Peyer's patch (tissue), 4 donors: ENCODE measurements at regions not wholly inside any gene's neighbourhood (a gene's known extent, or its start where the extent isn't known, plus 50 kb on each side); places are given as distances from the start of the nearest gene placed in this dataset.

ENCODE experiments used
- DNase-seq, 3 donors: peaks; one replicate each; pipeline ENCODE4 v3.0.0-alpha.2; 2017 to 2019
- H3K27ac ChIP-seq, 4 donors: fragments of 200-600 bp; sonication (generic); one replicate each; pipeline ENCODE4 v1.5.1; 2016 to 2019
- H3K27me3 ChIP-seq, 2 donors: fragments of 200-600 bp; sonication (generic); one replicate each; pipeline ENCODE4 v1.5.1; 2019
- H3K36me3 ChIP-seq, 3 donors: fragments of 200-600 bp; sonication (generic); one replicate each; pipeline ENCODE4 v1.5.1; 2016 to 2019
- H3K4me1 ChIP-seq, 4 donors: fragments of 200-600 bp; sonication (generic); one replicate each; pipeline ENCODE4 v1.5.1; 2016 to 2019
- H3K4me3 ChIP-seq, 4 donors: fragments of 200-600 bp; sonication (generic); 1 replicate in 3 of 4; 2 replicates in 1 of 4; pipeline ENCODE4 v1.5.1; 2016 to 2019; ENCODE audit warnings: mild to moderate bottlenecking in 1 of 4
- H3K9me3 ChIP-seq, 4 donors: fragments of 200-600 bp; sonication (generic); one replicate each; pipeline ENCODE4 v1.5.1; 2016 to 2019; ENCODE audit warnings: mild to moderate bottlenecking in 1 of 4
- CTCF ChIP-seq, 6 experiments: fragments of 450-650 bp in 4 of 6; fragments of 200-600 bp in 2 of 6; sonication (generic) in 1 of 6; IDR thresholded peaks; one replicate each; pipeline ENCODE4 v1.5.1; 2017 to 2019; ENCODE audit warnings: antibody characterized with exemption in 6 of 6, mild to moderate bottlenecking in 3 of 6, moderate library complexity in 1 of 6
- POLR2A ChIP-seq, 2 donors: fragments of 450-650 bp; IDR thresholded peaks; one replicate each; pipeline ENCODE4 v1.5.1; 2017; ENCODE audit warnings: antibody characterized with exemption in 2 of 2, mild to moderate bottlenecking in 2 of 2, moderate library complexity in 2 of 2

GRCh38 chr7:94127026-94127425, 122.9 kb upstream of the BET1 start:
- Histone ChIP-seq H3K27ac (no peak overlapping the region), H3K4me3 (no peak overlapping the region), H3K27me3 (no peaks in the 10 kb centered on the region), H3K4me1 (no peaks in the 10 kb centered on the region), H3K9me3 (no peaks in the 10 kb centered on the region), H3K36me3 (no peaks in the 10 kb centered on the region)
- no peak for DNase-seq
- TF ChIP-seq POLR2A (IDR thresholded peaks at IDR 0.05) (no peak), CTCF (IDR thresholded peaks at IDR 0.05) (no peak)

GRCh38 chr7:94128072-94128471, 123.9 kb upstream of the BET1 start:
- no peak overlapping the region for H3K27ac ChIP-seq
- TF ChIP-seq POLR2A (IDR thresholded peaks at IDR 0.05), result no peak
- TF ChIP-seq CTCF (IDR thresholded peaks at IDR 0.05), result no peak
- no peak for DNase-seq

GRCh38 chr7:94129443-94130140, 125.4 kb upstream of the BET1 start:
- H3K9me3 ChIP-seq, result no peaks in the 10 kb centered on the region
- no peak overlapping the region for H3K4me3 ChIP-seq
- no peak for DNase-seq
- no peaks in the 10 kb centered on the region for H3K4me1 ChIP-seq
- TF ChIP-seq POLR2A (IDR thresholded peaks at IDR 0.05) (no peak), CTCF (IDR thresholded peaks at IDR 0.05) (no peak)
- H3K36me3 ChIP-seq, result no peaks in the 10 kb centered on the region
- H3K27me3 ChIP-seq, result no peaks in the 10 kb centered on the region
- H3K27ac ChIP-seq, result peak overlapping the region in 2 of 4 donors; percentile 5 to 12

More at GRCh38 chr7:94128072-94128471, 123.9 kb upstream of the BET1 start:
- Histone ChIP-seq H3K4me3 (no peak overlapping the region), H3K9me3 (no peaks in the 10 kb centered on the region), H3K27me3 (no peaks in the 10 kb centered on the region), H3K4me1 (no peaks in the 10 kb centered on the region), H3K36me3 (no peaks in the 10 kb centered on the region)

- no peak overlapping the region for H3K27ac ChIP-seq
- no peaks in the 10 kb centered on the region for H3K4me1 ChIP-seq
- no peak for DNase-seq
- H3K9me3 ChIP-seq, result no peaks in the 10 kb centered on the region
- TF ChIP-seq CTCF (IDR thresholded peaks at IDR 0.05) (no peak), POLR2A (IDR thresholded peaks at IDR 0.05) (no peak)
- no peak overlapping the region for H3K4me3 ChIP-seq
- H3K36me3 ChIP-seq, result no peaks in the 10 kb centered on the region
- H3K27me3 ChIP-seq, result no peaks in the 10 kb centered on the region
These were observed 126.6 kb upstream of the BET1 start for GRCh38 chr7:94130716-94131115.

GRCh38 chr7:94133460-94133859, 129.3 kb upstream of the BET1 start:
- no peaks in the 10 kb centered on the region for H3K27me3 ChIP-seq
- TF ChIP-seq CTCF (IDR thresholded peaks at IDR 0.05) (no peak), POLR2A (IDR thresholded peaks at IDR 0.05) (no peak)
- H3K36me3 ChIP-seq, result no peaks in the 10 kb centered on the region
- H3K4me1 ChIP-seq, result no peaks in the 10 kb centered on the region
- H3K27ac ChIP-seq, result no peak overlapping the region
- H3K4me3 ChIP-seq, result no peak overlapping the region
- H3K9me3 ChIP-seq, result no peaks in the 10 kb centered on the region
- no peak for DNase-seq

GRCh38 chr7:94135180-94135579, 131.0 kb upstream of the BET1 start:
- DNase-seq, result no peak
- Histone ChIP-seq H3K27ac (no peak overlapping the region), H3K9me3 (no peaks in the 10 kb centered on the region), H3K4me1 (no peaks in the 10 kb centered on the region), H3K4me3 (no peak overlapping the region), H3K27me3 (no peaks in the 10 kb centered on the region), H3K36me3 (no peaks in the 10 kb centered on the region)
- TF ChIP-seq POLR2A (IDR thresholded peaks at IDR 0.05) (no peak), CTCF (IDR thresholded peaks at IDR 0.05) (no peak)
